GM21381 (cell line): ENCODE measurements at regions not wholly inside any gene's neighbourhood (a gene's known extent, or its start where the extent isn't known, plus 50 kb on each side); places are given as distances from the start of the nearest gene placed in this dataset.

ENCODE experiments used
- ATAC-seq: cut with Tn5 transposase; IDR thresholded peaks from one replicate; pipeline ENCODE4 v1.9.1; 2021; ENCODE audit warnings: mild to moderate bottlenecking, moderate library complexity; ENCODE audit not compliant: unreplicated experiment

GRCh38 chr1:30283199-30283962 lies 440.0 kb downstream of the MATN1 start:
- ATAC-seq: no peak

- ATAC-seq: no peak
Measured at GRCh38 chr1:30280572-30280971, 442.8 kb downstream of the MATN1 start.

- ATAC-seq: no peak
Measured at GRCh38 chr1:30277911-30278310, 445.5 kb downstream of the MATN1 start.

- ATAC-seq: no peak
Measured at GRCh38 chr1:30277415-30277814, 446.0 kb downstream of the MATN1 start.

- ATAC-seq: no peak
Measured at GRCh38 chr1:30275926-30276764, 447.2 kb downstream of the MATN1 start.

GRCh38 chr1:30274976-30275621 lies 448.3 kb downstream of the MATN1 start:
- no peak for ATAC-seq

GRCh38 chr1:30274173-30274970 lies 449.0 kb downstream of the MATN1 start:
- no peak for ATAC-seq

GRCh38 chr1:30273456-30273855 lies 449.9 kb downstream of the MATN1 start:
- ATAC-seq: no peak

- ATAC-seq: no peak
Measured at GRCh38 chr1:30273021-30273325, 450.4 kb downstream of the MATN1 start.

GRCh38 chr1:30272277-30273020 lies 450.9 kb downstream of the MATN1 start:
- no peak for ATAC-seq

- ATAC-seq: no peak
Measured at GRCh38 chr1:30271401-30272276, 451.7 kb downstream of the MATN1 start.

GRCh38 chr1:30270461-30270860 lies 452.9 kb downstream of the MATN1 start:
- ATAC-seq: no peak

- ATAC-seq: no peak
Measured at GRCh38 chr1:30268923-30269666, 454.3 kb downstream of the MATN1 start.

- ATAC-seq: no peak
Measured at GRCh38 chr1:30267856-30268255, 455.5 kb downstream of the MATN1 start.

- no peak for ATAC-seq
Measured at GRCh38 chr1:30267046-30267445, 456.3 kb downstream of the MATN1 start.

GRCh38 chr1:30265127-30266070 lies 458.0 kb downstream of the MATN1 start:
- no peak for ATAC-seq

GRCh38 chr1:30264672-30265025 lies 458.7 kb downstream of the MATN1 start:
- ATAC-seq: no peak
